Nephron progenitor cell (in vitro differentiated cells): ENCODE measurements at regions not wholly inside any gene's neighbourhood (a gene's known extent, or its start where the extent isn't known, plus 50 kb on each side); places are given as distances from the start of the nearest gene placed in this dataset.

ENCODE experiments used
- DNase-seq: peaks from one replicate; pipeline ENCODE4 v3.0.0; 2021
- H3K27ac Mint-ChIP-seq: 2 replicates; pipeline ENCODE4 v1.8.0; 2021; ENCODE audit warnings: mild to moderate bottlenecking, moderate library complexity, mixed read lengths
- H3K27me3 Mint-ChIP-seq: 2 replicates; pipeline ENCODE4 v1.8.0; 2021; ENCODE audit warnings: mild to moderate bottlenecking, low read depth, mixed read lengths; ENCODE audit not compliant: poor library complexity
- H3K36me3 Mint-ChIP-seq: 2 replicates; pipeline ENCODE4 v1.8.0; 2021; ENCODE audit warnings: low read depth, mixed read lengths
- H3K4me1 Mint-ChIP-seq: 2 replicates; pipeline ENCODE4 v1.8.0; 2021; ENCODE audit warnings: mixed read lengths
- H3K4me3 Mint-ChIP-seq: 2 replicates; pipeline ENCODE4 v1.8.0; 2021; ENCODE audit warnings: mild to moderate bottlenecking, moderate library complexity, mixed read lengths
- H3K9me3 Mint-ChIP-seq: 2 replicates; pipeline ENCODE4 v1.8.0; 2021; ENCODE audit warnings: mild to moderate bottlenecking, moderate library complexity, mixed read lengths
- TF ChIP-seq, protein P1 (sequence below): fragments of 200-600 bp; sonication (generic); IDR thresholded peaks from 2 replicates; pipeline ENCODE4 v1.5.0; 2021; ENCODE audit warnings: antibody characterized with exemption

- Mint-ChIP-seq H3K27ac (no peak overlapping the region), H3K4me3 (no peak overlapping the region), H3K4me1 (no peaks in the 10 kb centered on the region), H3K9me3 (no peaks in the 10 kb centered on the region), H3K36me3 (no peaks in the 10 kb centered on the region), H3K27me3 (no peaks in the 10 kb centered on the region)
- no peak for DNase-seq
- TF ChIP-seq, protein P1, sequence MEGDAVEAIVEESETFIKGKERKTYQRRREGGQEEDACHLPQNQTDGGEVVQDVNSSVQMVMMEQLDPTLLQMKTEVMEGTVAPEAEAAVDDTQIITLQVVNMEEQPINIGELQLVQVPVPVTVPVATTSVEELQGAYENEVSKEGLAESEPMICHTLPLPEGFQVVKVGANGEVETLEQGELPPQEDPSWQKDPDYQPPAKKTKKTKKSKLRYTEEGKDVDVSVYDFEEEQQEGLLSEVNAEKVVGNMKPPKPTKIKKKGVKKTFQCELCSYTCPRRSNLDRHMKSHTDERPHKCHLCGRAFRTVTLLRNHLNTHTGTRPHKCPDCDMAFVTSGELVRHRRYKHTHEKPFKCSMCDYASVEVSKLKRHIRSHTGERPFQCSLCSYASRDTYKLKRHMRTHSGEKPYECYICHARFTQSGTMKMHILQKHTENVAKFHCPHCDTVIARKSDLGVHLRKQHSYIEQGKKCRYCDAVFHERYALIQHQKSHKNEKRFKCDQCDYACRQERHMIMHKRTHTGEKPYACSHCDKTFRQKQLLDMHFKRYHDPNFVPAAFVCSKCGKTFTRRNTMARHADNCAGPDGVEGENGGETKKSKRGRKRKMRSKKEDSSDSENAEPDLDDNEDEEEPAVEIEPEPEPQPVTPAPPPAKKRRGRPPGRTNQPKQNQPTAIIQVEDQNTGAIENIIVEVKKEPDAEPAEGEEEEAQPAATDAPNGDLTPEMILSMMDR = no peak
Measured at GRCh38 chr17:70563281-70563820, 394.0 kb downstream of the KCNJ2 start.

DNA sequence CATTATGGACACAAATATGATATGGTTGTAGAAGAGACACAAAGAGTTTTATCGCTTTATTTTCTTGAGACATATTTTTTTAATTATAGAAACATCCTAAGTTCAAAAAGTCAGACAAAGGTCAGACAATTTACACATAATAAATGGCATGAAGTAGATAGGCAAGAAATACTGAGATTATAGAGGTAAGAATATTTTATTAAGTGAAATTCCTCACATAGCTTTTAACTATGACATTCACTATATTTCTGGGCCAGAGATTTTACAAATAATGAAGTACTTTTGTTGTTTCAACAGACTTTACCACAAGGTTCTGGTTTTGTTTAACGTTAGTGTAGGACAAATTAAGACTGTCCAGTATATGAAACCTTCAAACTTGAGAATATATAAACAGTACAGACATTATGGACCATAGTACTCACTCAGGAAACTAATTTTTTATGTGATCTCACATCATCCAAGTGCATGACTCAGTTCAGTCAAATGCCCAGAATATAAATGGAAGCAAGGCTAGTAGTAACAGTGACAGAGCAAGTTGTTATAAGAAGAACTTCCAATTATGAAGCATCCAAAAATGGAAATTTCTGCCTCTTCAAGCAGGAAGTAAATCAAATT is 394.8 kb downstream of the KCNJ2 start:
- Mint-ChIP-seq H3K36me3 (no peaks in the 10 kb centered on the region), H3K27me3 (no peaks in the 10 kb centered on the region), H3K4me3 (no peak overlapping the region), H3K4me1 (no peaks in the 10 kb centered on the region), H3K27ac (no peak overlapping the region), H3K9me3 (no peaks in the 10 kb centered on the region)
- TF ChIP-seq, protein P1 = no peak
- no peak for DNase-seq

DNA sequence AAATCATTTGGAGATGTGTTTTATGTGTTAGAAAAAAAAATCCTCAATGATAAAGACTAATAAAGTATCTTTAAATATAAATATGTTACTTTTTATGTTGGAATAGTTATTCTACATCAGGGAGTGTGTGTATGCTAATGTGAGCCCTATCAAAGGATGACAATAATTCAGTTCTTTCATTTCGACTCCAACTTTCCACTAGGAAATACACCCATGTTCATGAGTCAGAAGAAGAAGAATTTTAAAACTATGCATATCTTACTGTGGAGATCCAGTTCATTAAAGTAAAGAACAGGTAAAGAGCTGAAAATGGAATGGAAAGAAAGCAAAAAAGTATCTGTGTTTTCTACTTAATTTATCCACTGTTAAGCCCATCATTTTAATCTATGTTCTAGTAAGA is 399.8 kb downstream of the KCNJ2 start:
- H3K4me3 Mint-ChIP-seq = no peak overlapping the region
- H3K27ac Mint-ChIP-seq = no peak overlapping the region
- H3K36me3 Mint-ChIP-seq = no peaks in the 10 kb centered on the region
- H3K9me3 Mint-ChIP-seq = no peaks in the 10 kb centered on the region
- no peak for DNase-seq
- H3K27me3 Mint-ChIP-seq = no peaks in the 10 kb centered on the region
- no peaks in the 10 kb centered on the region for H3K4me1 Mint-ChIP-seq
- TF ChIP-seq, protein P1 = no peak

DNA sequence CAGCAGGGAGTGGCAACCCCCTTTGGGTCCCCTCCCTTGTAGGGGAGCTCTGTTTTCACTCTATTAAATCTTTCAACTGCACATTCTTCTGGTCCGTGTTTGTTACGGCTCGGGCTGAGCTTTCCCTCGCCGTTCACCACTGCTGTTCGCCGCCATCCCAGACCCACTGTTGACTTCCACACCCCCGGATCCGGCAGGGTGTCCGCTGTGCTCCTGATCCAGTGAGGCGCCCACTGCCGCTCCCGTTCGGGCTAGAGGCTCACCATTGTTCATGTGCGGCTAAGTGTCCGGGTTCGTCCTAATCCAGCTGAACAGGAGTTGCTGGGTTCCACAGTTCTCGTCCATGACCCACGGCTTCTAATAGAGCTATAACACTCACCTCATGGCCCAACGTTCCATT is 408.1 kb downstream of the KCNJ2 start:
- H3K4me1 Mint-ChIP-seq = no peaks in the 10 kb centered on the region
- DNase-seq = no peak
- no peak overlapping the region for H3K27ac Mint-ChIP-seq
- H3K27me3 Mint-ChIP-seq = peaks cover 2% of the 10 kb centered on the region
- H3K36me3 Mint-ChIP-seq = no peaks in the 10 kb centered on the region
- TF ChIP-seq, protein P1 = no peak
- H3K4me3 Mint-ChIP-seq = no peak overlapping the region
- peaks cover 9% of the 10 kb centered on the region for H3K9me3 Mint-ChIP-seq

- Mint-ChIP-seq H3K4me1 (peaks cover 5% of the 10 kb centered on the region), H3K9me3 (peaks cover 20% of the 10 kb centered on the region), H3K4me3 (no peak overlapping the region), H3K27me3 (peaks cover 6% of the 10 kb centered on the region), H3K36me3 (peaks cover 5% of the 10 kb centered on the region), H3K27ac (no peak overlapping the region)
- TF ChIP-seq, protein P1 = no peak
- DNase-seq = no peak
Measured at GRCh38 chr17:70581459-70581858, 412.1 kb downstream of the KCNJ2 start.

GRCh38 chr17:70582777-70583176 is 413.4 kb downstream of the KCNJ2 start:
- H3K4me3 Mint-ChIP-seq = no peak overlapping the region
- TF ChIP-seq, protein P1 = no peak
- H3K27ac Mint-ChIP-seq = no peak overlapping the region
- H3K4me1 Mint-ChIP-seq = peaks cover 5% of the 10 kb centered on the region
- H3K36me3 Mint-ChIP-seq = peaks cover 6% of the 10 kb centered on the region
- no peak for DNase-seq
- H3K27me3 Mint-ChIP-seq = peaks cover 6% of the 10 kb centered on the region
- peaks cover 18% of the 10 kb centered on the region for H3K9me3 Mint-ChIP-seq
